HepG2 (cell line): ENCODE measurements at regions not wholly inside any gene's neighbourhood (a gene's known extent, or its start where the extent isn't known, plus 50 kb on each side); places are given as distances from the start of the nearest gene placed in this dataset.

ENCODE experiments used
- BORCS8-MEF2B ChIP-seq: sonication (generic); formaldehyde crosslinking; IDR thresholded peaks from 2 replicates; pipeline ENCODE4 v1.8.0; 2022; ENCODE audit warnings: mild to moderate bottlenecking, missing genetic modification reagents
- GABPA ChIP-seq, 2 experiments: IDR thresholded peaks; 2 replicates each; pipeline ENCODE4 v1.6.1; 2011 to 2016; ENCODE audit warnings: low read depth in 2 of 2, low read length in 1 of 2, missing biosample characterization in 1 of 2, missing genetic modification characterization in 1 of 2
- PLRG1 ChIP-seq: fragments of 450-650 bp; conservative IDR thresholded peaks from 2 replicates; pipeline ENCODE4 v1.6.1; 2016
- REPIN1 ChIP-seq: sonication (generic); formaldehyde crosslinking; IDR thresholded peaks from 2 replicates; pipeline ENCODE4 v1.8.0; 2022; ENCODE audit warnings: missing genetic modification reagents, low read depth, mild to moderate bottlenecking, borderline replicate concordance
- RNF2 ChIP-seq: fragments of 450-650 bp; conservative IDR thresholded peaks from 2 replicates; pipeline ENCODE4 v1.6.1; 2016; ENCODE audit warnings: low read depth
- WIZ ChIP-seq: sonication (generic); formaldehyde crosslinking; IDR thresholded peaks from 2 replicates; pipeline ENCODE4 v1.5.1; 2020; ENCODE audit warnings: mild to moderate bottlenecking, missing genetic modification reagents
- ZBTB21 ChIP-seq: sonication (generic); formaldehyde crosslinking; IDR thresholded peaks from 2 replicates; pipeline ENCODE4 v1.4.0; 2020; ENCODE audit warnings: missing genetic modification reagents
- ZFP62 ChIP-seq: sonication (generic); formaldehyde crosslinking; IDR thresholded peaks from 2 replicates; pipeline ENCODE4 v1.4.0; 2020; ENCODE audit warnings: missing genetic modification reagents
- ZNF563 ChIP-seq: sonication (generic); formaldehyde crosslinking; IDR thresholded peaks from 2 replicates; pipeline ENCODE4 v1.8.0; 2022; ENCODE audit warnings: mild to moderate bottlenecking, moderate library complexity, missing genetic modification reagents
- ZNF572 ChIP-seq: sonication (generic); formaldehyde crosslinking; IDR thresholded peaks from 2 replicates; pipeline ENCODE4 v1.5.1; 2020; ENCODE audit warnings: mild to moderate bottlenecking, missing genetic modification reagents
- TF ChIP-seq, protein P1 (sequence below): sonication (generic); formaldehyde crosslinking; IDR thresholded peaks from 2 replicates; pipeline ENCODE4 v1.9.0; 2021; ENCODE audit warnings: mild to moderate bottlenecking, missing genetic modification reagents
- TF ChIP-seq, protein P2 (sequence below): sonication (generic); formaldehyde crosslinking; IDR thresholded peaks from 2 replicates; pipeline ENCODE4 v1.8.1; 2023; ENCODE audit warnings: mild to moderate bottlenecking, inconsistent platforms, moderate library complexity, missing genetic modification reagents, borderline replicate concordance
- TF ChIP-seq, protein P3 (sequence below): conservative IDR thresholded peaks from 2 replicates; pipeline ENCODE4 v1.6.1; 2018; ENCODE audit warnings: missing genetic modification reagents
- TF ChIP-seq, protein P4 (sequence below): sonication (generic); formaldehyde crosslinking; IDR thresholded peaks from 2 replicates; pipeline ENCODE4 v1.9.0; 2021; ENCODE audit warnings: missing genetic modification reagents, borderline replicate concordance
- TF ChIP-seq, protein P5 (sequence below): sonication (generic); formaldehyde crosslinking; IDR thresholded peaks from 2 replicates; pipeline ENCODE4 v1.5.0; 2020; ENCODE audit warnings: mild to moderate bottlenecking, missing genetic modification reagents, moderate library complexity

DNA sequence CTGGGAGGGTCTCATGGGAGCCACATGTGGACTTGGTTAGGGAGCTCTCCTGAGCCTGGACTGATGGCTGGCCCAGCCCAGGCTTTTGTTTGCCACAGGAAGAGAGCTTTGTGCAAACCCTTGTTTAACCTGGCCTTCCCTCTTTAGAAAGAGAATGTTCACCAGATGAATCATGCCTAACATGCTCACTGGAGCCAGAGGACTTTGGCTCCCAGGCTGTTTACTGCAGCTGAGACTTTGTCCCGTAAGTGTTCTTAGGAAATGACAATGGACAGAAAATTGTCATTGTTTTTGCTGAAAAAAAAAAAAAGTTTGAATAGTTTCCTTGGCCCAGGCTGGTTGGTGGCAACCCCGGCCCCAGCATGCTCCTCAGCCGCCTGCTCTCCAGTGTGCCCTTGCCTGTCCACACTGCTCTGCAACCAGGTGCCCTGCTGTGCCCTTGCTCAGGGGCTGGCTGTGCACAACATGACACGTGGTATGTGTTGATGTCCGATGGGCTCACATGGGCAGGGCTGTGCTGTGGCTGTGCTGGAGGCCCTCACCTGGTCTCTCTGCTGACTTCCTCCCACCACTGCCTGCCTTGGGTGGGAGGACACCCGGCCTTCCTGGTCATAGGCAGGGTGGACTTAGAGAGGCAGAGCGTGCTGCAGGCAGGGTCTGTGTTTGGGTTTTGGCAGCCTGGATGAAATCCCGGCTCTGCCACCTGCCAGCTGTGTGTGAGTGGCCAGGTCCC lies 215.3 kb upstream of the ZNF32 start (continued):
- TF ChIP-seq, protein P1, sequence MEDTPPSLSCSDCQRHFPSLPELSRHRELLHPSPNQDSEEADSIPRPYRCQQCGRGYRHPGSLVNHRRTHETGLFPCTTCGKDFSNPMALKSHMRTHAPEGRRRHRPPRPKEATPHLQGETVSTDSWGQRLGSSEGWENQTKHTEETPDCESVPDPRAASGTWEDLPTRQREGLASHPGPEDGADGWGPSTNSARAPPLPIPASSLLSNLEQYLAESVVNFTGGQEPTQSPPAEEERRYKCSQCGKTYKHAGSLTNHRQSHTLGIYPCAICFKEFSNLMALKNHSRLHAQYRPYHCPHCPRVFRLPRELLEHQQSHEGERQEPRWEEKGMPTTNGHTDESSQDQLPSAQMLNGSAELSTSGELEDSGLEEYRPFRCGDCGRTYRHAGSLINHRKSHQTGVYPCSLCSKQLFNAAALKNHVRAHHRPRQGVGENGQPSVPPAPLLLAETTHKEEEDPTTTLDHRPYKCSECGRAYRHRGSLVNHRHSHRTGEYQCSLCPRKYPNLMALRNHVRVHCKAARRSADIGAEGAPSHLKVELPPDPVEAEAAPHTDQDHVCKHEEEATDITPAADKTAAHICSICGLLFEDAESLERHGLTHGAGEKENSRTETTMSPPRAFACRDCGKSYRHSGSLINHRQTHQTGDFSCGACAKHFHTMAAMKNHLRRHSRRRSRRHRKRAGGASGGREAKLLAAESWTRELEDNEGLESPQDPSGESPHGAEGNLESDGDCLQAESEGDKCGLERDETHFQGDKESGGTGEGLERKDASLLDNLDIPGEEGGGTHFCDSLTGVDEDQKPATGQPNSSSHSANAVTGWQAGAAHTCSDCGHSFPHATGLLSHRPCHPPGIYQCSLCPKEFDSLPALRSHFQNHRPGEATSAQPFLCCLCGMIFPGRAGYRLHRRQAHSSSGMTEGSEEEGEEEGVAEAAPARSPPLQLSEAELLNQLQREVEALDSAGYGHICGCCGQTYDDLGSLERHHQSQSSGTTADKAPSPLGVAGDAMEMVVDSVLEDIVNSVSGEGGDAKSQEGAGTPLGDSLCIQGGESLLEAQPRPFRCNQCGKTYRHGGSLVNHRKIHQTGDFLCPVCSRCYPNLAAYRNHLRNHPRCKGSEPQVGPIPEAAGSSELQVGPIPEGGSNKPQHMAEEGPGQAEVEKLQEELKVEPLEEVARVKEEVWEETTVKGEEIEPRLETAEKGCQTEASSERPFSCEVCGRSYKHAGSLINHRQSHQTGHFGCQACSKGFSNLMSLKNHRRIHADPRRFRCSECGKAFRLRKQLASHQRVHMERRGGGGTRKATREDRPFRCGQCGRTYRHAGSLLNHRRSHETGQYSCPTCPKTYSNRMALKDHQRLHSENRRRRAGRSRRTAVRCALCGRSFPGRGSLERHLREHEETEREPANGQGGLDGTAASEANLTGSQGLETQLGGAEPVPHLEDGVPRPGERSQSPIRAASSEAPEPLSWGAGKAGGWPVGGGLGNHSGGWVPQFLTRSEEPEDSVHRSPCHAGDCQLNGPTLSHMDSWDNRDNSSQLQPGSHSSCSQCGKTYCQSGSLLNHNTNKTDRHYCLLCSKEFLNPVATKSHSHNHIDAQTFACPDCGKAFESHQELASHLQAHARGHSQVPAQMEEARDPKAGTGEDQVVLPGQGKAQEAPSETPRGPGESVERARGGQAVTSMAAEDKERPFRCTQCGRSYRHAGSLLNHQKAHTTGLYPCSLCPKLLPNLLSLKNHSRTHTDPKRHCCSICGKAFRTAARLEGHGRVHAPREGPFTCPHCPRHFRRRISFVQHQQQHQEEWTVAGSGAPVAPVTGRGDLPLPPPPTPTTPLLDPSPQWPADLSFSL (CRISPR knock-in tag), result no peak
- TF ChIP-seq ZNF563 (peak; percentile 46; the same call in 1 of the 2 replicates), ZBTB21 (CRISPR knock-in tag) (no peak), RNF2 (peak; percentile 57; the same call in 1 of the 2 replicates), REPIN1 (peak; percentile 61; the same call in 1 of the 2 replicates), ZNF572 (CRISPR knock-in tag) (no peak), GABPA (IDR thresholded peaks at IDR 0.05; ENCODE audit: low read depth, low read length) (no peak), GABPA (CRISPR knock-in tag; IDR thresholded peaks at IDR 0.05; ENCODE audit: low read depth) (peak; percentile 17; the same call in 1 of the 2 replicates), WIZ (CRISPR knock-in tag) (no peak; the same call in 1 of the 2 replicates), PLRG1 (no peak), BORCS8-MEF2B (CRISPR knock-in tag) (peak; percentile 72), ZFP62 (CRISPR knock-in tag) (no peak)
- TF ChIP-seq, protein P2, sequence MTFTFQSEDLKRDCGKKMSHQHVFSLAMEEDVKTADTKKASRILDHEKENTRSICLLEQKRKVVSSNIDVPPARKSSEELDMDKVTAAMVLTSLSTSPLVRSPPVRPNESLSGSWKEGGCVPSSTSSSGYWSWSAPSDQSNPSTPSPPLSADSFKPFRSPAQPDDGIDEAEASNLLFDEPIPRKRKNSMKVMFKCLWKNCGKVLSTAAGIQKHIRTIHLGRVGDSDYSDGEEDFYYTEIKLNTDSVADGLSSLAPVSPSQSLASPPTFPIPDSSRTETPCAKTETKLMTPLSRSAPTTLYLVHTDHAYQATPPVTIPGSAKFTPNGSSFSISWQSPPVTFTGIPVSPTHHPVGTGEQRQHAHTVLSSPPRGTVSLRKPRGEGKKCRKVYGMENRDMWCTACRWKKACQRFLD, result no peak
- TF ChIP-seq, protein P3, sequence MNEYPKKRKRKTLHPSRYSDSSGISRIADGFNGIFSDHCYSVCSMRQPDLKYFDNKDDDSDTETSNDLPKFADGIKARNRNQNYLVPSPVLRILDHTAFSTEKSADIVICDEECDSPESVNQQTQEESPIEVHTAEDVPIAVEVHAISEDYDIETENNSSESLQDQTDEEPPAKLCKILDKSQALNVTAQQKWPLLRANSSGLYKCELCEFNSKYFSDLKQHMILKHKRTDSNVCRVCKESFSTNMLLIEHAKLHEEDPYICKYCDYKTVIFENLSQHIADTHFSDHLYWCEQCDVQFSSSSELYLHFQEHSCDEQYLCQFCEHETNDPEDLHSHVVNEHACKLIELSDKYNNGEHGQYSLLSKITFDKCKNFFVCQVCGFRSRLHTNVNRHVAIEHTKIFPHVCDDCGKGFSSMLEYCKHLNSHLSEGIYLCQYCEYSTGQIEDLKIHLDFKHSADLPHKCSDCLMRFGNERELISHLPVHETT, result no peak
- TF ChIP-seq, protein P4, sequence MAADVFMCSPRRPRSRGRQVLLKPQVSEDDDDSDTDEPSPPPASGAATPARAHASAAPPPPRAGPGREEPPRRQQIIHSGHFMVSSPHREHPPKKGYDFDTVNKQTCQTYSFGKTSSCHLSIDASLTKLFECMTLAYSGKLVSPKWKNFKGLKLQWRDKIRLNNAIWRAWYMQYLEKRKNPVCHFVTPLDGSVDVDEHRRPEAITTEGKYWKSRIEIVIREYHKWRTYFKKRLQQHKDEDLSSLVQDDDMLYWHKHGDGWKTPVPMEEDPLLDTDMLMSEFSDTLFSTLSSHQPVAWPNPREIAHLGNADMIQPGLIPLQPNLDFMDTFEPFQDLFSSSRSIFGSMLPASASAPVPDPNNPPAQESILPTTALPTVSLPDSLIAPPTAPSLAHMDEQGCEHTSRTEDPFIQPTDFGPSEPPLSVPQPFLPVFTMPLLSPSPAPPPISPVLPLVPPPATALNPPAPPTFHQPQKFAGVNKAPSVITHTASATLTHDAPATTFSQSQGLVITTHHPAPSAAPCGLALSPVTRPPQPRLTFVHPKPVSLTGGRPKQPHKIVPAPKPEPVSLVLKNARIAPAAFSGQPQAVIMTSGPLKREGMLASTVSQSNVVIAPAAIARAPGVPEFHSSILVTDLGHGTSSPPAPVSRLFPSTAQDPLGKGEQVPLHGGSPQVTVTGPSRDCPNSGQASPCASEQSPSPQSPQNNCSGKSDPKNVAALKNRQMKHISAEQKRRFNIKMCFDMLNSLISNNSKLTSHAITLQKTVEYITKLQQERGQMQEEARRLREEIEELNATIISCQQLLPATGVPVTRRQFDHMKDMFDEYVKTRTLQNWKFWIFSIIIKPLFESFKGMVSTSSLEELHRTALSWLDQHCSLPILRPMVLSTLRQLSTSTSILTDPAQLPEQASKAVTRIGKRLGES, result no peak
- TF ChIP-seq, protein P5, sequence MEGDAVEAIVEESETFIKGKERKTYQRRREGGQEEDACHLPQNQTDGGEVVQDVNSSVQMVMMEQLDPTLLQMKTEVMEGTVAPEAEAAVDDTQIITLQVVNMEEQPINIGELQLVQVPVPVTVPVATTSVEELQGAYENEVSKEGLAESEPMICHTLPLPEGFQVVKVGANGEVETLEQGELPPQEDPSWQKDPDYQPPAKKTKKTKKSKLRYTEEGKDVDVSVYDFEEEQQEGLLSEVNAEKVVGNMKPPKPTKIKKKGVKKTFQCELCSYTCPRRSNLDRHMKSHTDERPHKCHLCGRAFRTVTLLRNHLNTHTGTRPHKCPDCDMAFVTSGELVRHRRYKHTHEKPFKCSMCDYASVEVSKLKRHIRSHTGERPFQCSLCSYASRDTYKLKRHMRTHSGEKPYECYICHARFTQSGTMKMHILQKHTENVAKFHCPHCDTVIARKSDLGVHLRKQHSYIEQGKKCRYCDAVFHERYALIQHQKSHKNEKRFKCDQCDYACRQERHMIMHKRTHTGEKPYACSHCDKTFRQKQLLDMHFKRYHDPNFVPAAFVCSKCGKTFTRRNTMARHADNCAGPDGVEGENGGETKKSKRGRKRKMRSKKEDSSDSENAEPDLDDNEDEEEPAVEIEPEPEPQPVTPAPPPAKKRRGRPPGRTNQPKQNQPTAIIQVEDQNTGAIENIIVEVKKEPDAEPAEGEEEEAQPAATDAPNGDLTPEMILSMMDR (CRISPR knock-in tag), result peak; percentile 9; the same call in 1 of the 2 replicates
